Activated CD8-positive, alpha-beta T cell treated with anti-CD3 and anti-CD28 coated beads for 36 hours (primary cell): ENCODE measurements at regions not wholly inside any gene's neighbourhood (a gene's known extent, or its start where the extent isn't known, plus 50 kb on each side); places are given as distances from the start of the nearest gene placed in this dataset.

Experiments used
- ATAC-seq: fragments of 200-7000 bp; cut with Tn5 transposase; one replicate; pipeline ENCODE4 v1.10.0; 2021; ENCODE audit warnings: mild to moderate bottlenecking, moderate library complexity
- CTCF ChIA-PET: fragments of 350-600 bp; sonication (Branson Sonifier 250); formaldehyde crosslinking; loops from one replicate; lab custom pipeline; 2021; ENCODE audit warnings: antibody characterized with exemption; lab: Charles Lee
- POLR2A ChIA-PET: fragments of 350-600 bp; sonication (Branson Sonifier 250); formaldehyde crosslinking; loops from one replicate; lab custom pipeline; 2021; ENCODE audit warnings: antibody characterized with exemption; lab: Charles Lee
- DNase-seq: peaks from one replicate; pipeline ENCODE4 v3.0.0-alpha.2; 2020
- H3K27ac Mint-ChIP-seq: one replicate; pipeline ENCODE4 v1.8.0; 2021; ENCODE audit warnings: mild to moderate bottlenecking, mixed read lengths
- H3K27me3 Mint-ChIP-seq: one replicate; pipeline ENCODE4 v1.8.0; 2021; ENCODE audit warnings: mixed read lengths
- H3K36me3 Mint-ChIP-seq: one replicate; pipeline ENCODE4 v1.8.0; 2021; ENCODE audit warnings: low read depth, mixed read lengths
- H3K4me1 Mint-ChIP-seq: one replicate; pipeline ENCODE4 v1.8.0; 2021; ENCODE audit warnings: low read depth, mixed read lengths
- H3K4me3 Mint-ChIP-seq: one replicate; pipeline ENCODE4 v1.8.0; 2021; ENCODE audit warnings: mild to moderate bottlenecking, moderate library complexity, mixed read lengths
- H3K9me3 Mint-ChIP-seq: one replicate; pipeline ENCODE4 v1.8.0; 2021; ENCODE audit warnings: mixed read lengths
- CTCF ChIP-seq: fragments of 200-600 bp; IDR thresholded peaks from one replicate; pipeline ENCODE4 v1.8.0; 2022; ENCODE audit warnings: antibody characterized with exemption, mild to moderate bottlenecking
- intact Hi-C: fragments of 100-400 bp; cut with micrococcal nuclease; formaldehyde crosslinking; loops from one replicate; pipeline ENCODE4 v1.10.0; 2022

DNA sequence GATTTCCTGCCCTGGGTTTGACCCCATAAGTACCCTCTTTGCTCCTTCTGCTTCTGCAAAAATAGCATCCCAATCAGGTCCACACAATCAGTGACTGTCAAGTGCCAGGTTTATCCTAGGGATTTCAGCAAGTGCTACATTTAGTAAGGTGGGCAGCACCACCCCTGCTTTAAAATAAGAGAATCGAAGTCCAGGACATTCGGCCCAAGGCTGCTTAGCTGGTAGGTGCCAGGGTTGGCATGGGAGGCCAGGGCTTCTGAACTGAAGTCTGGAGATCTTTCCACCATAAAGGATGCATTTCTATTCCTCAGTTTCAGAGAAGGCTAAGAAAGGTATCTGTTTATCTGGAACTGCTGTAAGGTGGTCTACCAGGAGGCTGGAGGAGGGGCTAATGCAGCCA, 408.3 kb downstream of the ZNF536 start:
- Mint-ChIP-seq H3K36me3 (no peaks in the 10 kb centered on the region), H3K4me1 (no peaks in the 10 kb centered on the region), H3K27me3 (peaks cover 5% of the 10 kb centered on the region), H3K4me3 (no peak overlapping the region), H3K9me3 (no peaks in the 10 kb centered on the region), H3K27ac (no peak overlapping the region)
- POLR2A ChIA-PET = no interaction called here
- DNase-seq (no peak), ATAC-seq (no peak)
- no peak for TF ChIP-seq CTCF
- CTCF ChIA-PET = interaction anchor here (1.6 kb wide), 1 partner anchor 98 kb away, joined by 6 read pairs; no protein-coding TSS in a partner anchor
- intact Hi-C loops = loop anchor here (10.0 kb wide), 1 partner anchor 574 kb away; no protein-coding TSS in a partner anchor

GRCh38 chr19:30780032-30780431, 407.8 kb downstream of the ZNF536 start:
- H3K36me3 Mint-ChIP-seq = no peaks in the 10 kb centered on the region
- ATAC-seq (no peak), DNase-seq (no peak)
- no peak overlapping the region for H3K4me3 Mint-ChIP-seq
- no peaks in the 10 kb centered on the region for H3K4me1 Mint-ChIP-seq
- H3K9me3 Mint-ChIP-seq = no peaks in the 10 kb centered on the region
- ChIA-PET POLR2A (no interaction called here), CTCF (interaction anchor here (0.9 to 1.1 kb wide), 2 partner anchors 20 to 96 kb away, joined by 3 to 4 read pairs; no protein-coding TSS in a partner anchor)
- intact Hi-C loops = loop anchor here (10.0 kb wide), 1 partner anchor 575 kb away; no protein-coding TSS in a partner anchor
- TF ChIP-seq CTCF = no peak
- no peak overlapping the region for H3K27ac Mint-ChIP-seq
- H3K27me3 Mint-ChIP-seq = peaks cover 4% of the 10 kb centered on the region

DNA sequence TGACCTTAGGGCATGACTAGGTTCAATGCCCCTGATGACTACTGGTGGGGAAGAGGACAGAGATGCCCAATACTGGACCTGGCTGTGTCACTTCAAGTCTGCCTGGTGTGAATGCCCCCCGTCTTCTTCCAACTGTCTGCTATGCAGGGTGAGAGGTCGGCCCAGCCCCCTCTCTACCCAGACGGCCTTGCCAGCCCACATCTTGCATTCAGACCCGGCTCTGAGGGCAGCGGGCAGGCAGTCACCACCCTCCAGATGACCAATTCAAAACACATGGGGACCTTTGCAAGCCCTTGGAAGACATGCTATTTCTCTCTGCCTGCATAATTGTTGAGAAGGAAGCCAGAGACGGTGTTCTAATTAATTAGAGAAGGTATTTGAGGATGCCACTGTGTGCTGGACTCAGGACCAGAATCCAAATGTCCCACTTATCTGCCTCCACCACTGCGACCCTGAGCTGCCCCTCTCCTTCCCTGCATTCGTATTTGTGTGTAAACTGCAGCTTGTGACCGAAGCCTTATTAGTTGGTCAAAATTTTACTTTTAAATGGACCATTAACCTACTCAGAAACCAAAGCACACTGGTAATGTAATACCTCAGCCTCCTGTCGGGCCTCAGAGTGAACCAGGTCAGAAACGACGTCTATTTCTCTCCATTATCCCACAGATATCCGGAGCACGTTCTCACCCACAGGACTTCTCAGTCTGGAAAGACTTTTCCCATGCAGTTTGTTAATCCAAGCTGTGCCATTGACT, 407.0 kb downstream of the ZNF536 start:
- H3K27ac Mint-ChIP-seq = no peak overlapping the region
- ChIA-PET POLR2A (no interaction called here), CTCF (interaction anchor here (0.9 to 1.1 kb wide), 2 partner anchors 21 to 96 kb away, joined by 3 to 4 read pairs; no protein-coding TSS in a partner anchor)
- intact Hi-C loops = no loop called here
- H3K9me3 Mint-ChIP-seq = no peaks in the 10 kb centered on the region
- no peaks in the 10 kb centered on the region for H3K36me3 Mint-ChIP-seq
- H3K27me3 Mint-ChIP-seq = peaks cover 2% of the 10 kb centered on the region
- no peak overlapping the region for H3K4me3 Mint-ChIP-seq
- no peak for ATAC-seq
- H3K4me1 Mint-ChIP-seq = no peaks in the 10 kb centered on the region
- no peak for TF ChIP-seq CTCF
- no peak for DNase-seq

- ChIA-PET CTCF (no interaction called here), POLR2A (no interaction called here)
- no peaks in the 10 kb centered on the region for H3K36me3 Mint-ChIP-seq
- no peak for TF ChIP-seq CTCF
- no peak for ATAC-seq
- DNase-seq = no peak
- no peak overlapping the region for H3K27ac Mint-ChIP-seq
- no peak overlapping the region for H3K4me3 Mint-ChIP-seq
- intact Hi-C loops = no loop called here
- H3K9me3 Mint-ChIP-seq = peaks cover 3% of the 10 kb centered on the region
- peaks cover 2% of the 10 kb centered on the region for H3K27me3 Mint-ChIP-seq
- H3K4me1 Mint-ChIP-seq = no peaks in the 10 kb centered on the region
Measured at GRCh38 chr19:30778061-30778460, 405.9 kb downstream of the ZNF536 start.

DNA sequence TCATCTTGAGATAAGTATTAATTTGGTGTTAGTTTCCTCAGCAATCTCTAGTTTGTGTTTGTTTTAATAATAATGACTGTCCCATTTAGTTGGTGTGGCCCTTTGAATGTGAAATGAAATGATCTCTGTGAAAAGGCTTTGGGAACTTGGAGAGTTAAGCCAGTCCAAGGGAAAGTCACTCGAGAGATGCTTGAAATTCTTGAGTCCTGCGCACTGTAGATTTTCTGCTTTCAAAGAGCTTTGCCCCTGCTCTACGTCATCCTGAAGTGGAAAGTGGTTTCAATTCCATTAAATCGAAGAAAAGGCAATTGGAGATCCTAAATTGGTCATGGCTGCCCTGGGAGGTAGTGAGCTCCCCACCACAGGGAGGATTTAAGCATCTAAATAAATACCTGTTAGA, 403.8 kb downstream of the ZNF536 start:
- intact Hi-C loops = no loop called here
- Mint-ChIP-seq H3K4me1 (no peaks in the 10 kb centered on the region), H3K27ac (no peak overlapping the region), H3K36me3 (no peaks in the 10 kb centered on the region), H3K27me3 (peaks cover 2% of the 10 kb centered on the region), H3K4me3 (no peak overlapping the region), H3K9me3 (peaks cover 6% of the 10 kb centered on the region)
- ChIA-PET POLR2A (no interaction called here), CTCF (interaction anchor here (1.7 to 3.4 kb wide), 2 partner anchors 8 to 12 kb away, joined by 4 to 17 read pairs; no protein-coding TSS in a partner anchor)
- no peak for TF ChIP-seq CTCF
- DNase-seq = no peak
- ATAC-seq = no peak
